NCI-H774 (cell line): ENCODE measurements at regions not wholly inside any gene's neighbourhood (a gene's known extent, or its start where the extent isn't known, plus 50 kb on each side); places are given as distances from the start of the nearest gene placed in this dataset.

Experiments used
- DNase-seq: peaks from one replicate; lab custom pipeline; 2025; lab: John Stamatoyannopoulos, UW

DNA sequence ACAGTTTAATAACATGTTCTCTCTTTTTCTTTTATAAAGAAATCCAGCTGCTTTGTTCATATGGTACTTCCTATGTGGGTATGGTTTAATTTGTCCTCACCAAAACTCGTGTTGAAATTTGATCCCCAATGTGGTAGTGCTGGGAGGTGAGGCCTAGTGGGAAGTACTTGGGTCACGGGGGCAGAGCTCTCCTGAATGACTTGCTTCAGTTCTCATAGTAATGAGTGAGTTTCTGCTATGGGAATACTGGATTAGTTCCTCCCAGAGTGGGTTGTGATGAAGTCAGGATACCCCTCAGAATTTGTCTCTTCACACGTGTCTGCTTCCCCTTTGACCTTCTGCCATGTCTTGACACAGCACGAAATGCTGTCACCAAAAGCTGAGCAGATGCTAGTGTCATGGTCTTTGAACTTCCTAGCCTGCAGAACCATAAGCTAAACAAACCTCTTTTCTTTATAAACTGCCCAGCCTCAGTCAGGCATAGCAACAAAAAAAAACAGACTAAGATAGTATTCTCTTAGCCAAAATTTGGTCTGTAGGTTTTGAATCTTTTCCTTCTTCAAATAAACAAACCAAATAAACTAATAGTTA, 87.8 kb upstream of the HS3ST5 start:
- no peak for DNase-seq

DNA sequence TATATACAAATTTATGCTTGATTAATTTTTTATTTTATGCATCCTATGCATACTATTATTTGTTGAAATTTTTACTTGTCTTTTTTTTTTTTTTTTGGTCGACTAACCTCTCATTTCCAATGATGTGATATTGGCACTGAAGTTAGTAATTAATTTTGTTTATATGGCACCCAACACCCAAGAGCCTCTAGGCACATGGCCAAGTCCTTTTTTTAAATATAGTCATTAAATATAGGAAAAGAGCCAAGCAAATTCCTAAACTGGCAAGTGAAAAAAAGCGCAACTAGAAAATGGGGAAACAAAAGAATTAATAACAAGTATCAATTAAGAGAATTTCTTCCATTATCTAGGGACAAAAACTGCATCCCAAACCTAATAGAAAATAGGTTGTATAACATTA, 85.5 kb upstream of the HS3ST5 start:
- no peak for DNase-seq

DNA sequence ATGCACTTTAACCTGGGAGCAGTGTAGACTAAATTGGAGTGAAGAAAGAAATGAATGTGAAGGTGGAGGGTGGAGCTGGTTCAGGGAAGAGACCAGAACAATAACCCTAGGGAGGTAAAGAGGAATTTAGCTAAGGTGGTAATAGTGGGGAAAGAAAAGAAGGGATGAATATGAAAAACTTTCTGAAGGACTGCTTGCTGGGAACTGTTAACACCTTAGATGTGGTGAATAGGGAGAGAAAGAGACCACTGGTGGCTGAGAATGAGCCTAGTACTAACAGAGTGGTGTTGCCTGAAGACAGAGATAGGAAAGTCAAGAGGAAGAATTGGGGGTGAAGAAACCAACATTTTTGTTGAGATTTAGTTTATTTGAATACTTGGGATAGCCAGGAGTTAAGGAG, 78.4 kb upstream of the HS3ST5 start:
- DNase-seq = no peak

DNA sequence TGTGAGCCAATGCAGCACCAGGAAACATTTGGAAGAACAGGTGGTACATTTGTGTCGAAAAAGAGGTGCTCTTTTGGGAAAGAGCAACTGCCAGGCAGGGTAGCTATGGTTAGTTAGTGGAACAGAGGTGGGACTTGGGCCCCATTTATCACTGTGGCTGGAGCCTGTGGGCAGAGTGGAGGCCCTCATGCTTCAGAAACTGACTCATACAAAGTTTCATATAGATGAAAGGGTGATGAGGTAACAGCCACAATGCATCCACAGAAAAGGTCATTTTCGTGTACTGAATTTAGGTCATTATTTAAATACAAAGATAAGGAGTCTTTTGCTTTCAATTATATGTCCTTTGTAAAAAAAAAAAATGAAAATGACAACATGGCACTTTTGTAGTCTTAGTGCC, 76.4 kb upstream of the HS3ST5 start:
- DNase-seq = no peak

DNA sequence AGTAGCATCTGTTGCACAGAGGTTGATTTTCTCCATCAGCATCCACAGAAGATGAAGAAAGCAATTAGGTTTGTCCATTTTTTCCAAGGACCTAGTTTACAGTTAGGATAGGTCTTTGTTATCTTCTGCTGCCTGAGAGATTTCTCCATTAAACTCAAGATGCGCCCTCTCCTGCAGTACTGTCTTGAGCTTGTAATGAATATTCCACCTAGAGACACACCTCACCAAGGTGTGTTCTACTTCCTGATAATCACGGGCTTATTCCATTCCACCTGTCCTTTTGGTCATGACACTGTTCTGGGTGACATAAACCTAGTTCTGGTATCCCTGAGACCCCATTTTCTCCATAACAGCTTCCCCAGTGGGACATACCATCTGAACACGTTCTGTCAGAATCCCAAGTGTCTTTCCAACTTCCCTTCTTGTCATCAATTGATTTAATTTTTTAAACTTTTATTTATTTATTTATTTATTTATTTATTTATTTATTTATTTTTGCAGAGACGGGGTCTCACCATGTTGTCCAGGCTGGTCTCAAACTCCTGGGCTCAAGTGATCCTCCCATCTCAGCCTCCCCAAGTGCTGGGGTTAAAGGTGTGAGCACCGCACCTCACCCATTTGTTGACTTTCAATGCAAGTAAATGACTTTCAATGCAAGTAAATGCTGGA, 75.6 kb upstream of the HS3ST5 start:
- no peak for DNase-seq

DNA sequence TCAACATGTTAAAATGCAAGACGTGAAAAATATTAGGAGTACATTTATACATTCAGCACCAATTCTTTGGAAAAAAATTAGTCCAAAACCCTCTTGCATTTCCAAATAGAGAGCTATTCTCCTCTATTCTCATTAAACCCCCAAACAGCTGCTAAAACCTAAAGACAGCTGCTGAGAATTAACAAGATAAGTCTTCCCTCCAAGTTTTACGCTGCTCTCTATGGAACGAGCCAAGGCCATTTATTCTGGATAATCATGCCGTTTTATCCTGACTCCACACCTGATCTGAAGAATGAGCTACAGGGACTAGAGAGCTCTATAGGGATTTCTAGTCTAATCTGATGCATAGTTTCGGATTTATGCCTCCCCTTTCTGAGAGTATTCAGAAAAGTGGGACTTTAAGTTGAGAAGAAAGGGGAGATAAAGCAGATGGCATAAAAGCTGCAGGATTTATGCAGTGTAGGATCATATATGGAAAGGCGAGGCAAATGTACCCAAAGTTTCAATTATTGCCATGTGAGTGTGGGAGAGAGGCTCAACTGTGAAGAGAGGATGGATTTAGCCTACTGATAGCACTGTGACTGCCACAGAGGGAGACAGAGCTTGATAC, 64.7 kb upstream of the HS3ST5 start:
- DNase-seq = no peak

DNA sequence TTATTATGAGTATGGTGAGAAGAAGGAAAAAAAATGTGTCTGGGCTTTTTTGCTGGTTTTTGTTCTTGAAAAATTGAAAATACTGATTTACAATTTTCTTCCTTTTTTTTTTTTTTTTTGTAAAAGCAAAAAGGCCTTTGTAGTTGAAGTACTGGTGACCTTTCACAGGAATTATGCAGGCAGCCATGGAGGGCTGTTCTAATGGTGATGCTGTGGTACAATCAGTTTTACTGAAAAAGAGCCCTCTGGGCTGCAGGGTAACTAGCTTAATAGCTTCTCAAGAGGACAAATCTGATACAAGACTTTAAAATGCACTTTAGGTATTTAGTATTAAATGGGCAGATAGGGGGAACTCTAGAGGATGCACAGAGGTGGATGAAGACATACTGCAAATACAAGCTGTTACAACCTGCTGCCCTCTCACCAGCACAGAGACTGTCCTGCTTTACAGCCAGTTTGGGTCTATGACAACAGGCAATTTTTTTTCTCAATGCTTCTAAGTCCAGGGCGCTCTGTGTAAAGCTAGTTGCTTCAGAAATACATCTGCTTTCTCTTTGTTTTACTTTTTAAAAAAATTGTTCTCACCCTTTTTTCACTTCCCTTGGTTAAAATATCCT, 61.6 kb upstream of the HS3ST5 start:
- DNase-seq = no peak

DNA sequence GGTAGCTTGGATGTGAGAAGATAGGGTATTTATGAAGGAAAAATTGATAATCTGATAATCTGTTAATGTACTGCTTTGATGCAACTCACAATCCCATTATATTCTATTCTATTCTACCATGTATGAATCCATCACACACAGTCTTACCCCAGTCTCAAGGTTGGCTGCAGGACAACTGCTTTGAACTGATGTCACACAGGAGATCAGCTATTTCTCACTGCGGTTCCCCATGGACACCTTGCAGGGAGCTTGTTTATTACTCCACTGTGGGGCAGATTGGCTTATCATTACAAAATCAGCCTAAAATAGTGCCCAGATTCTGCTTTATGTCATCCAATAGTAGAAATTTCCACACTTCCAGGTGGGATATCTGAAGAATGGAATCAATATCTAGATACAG, 61.0 kb upstream of the HS3ST5 start:
- DNase-seq = no peak

DNA sequence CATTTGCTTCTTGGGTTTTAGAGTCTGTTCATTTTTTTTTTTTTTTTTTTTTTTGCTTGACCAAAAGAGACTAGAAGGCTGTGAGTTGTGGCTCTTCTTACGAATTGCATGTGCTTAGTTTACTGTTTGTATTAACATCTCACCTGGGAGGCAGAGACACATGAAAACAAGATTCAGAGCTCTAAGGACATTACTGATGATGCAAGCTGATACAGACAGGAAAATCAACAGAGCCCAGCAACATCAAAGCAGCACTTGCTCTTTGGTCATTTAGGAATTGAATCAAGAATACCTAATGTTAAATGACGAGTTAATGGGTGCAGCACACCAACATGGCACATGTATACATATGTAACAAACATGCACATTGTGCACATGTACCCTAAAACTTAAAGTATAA, 55.7 kb upstream of the HS3ST5 start:
- no peak for DNase-seq
